Panc1 (cell line): ENCODE measurements at regions not wholly inside any gene's neighbourhood (a gene's known extent, or its start where the extent isn't known, plus 50 kb on each side); places are given as distances from the start of the nearest gene placed in this dataset.

Experiments used
- ATAC-seq: fragments of 200-7000 bp; cut with Tn5 transposase; 2 replicates; pipeline ENCODE4 v1.9.1; 2020; ENCODE audit warnings: mild to moderate bottlenecking, moderate library complexity
- BruUV-seq: library from RNA; stranded (reverse); fragments of 400-500 nt; replicated peaks from 2 replicates; lab custom pipeline; 2021; lab: Mats Ljungman, UMichigan
- CTCF ChIA-PET: fragments of 300-600 bp; sonication (Branson Sonifier 250); formaldehyde crosslinking; loops from one replicate; lab custom pipeline; 2022; ENCODE audit warnings: antibody characterized with exemption; lab: Charles Lee
- POLR2A ChIA-PET: fragments of 300-600 bp; sonication (Branson Sonifier 250); formaldehyde crosslinking; loops from one replicate; lab custom pipeline; 2022; ENCODE audit warnings: antibody characterized with exemption; lab: Charles Lee
- DNase-seq: peaks from one replicate; pipeline ENCODE4 v3.0.0-alpha.2; 2010; ENCODE audit warnings: low read depth, low spot score
- H3K27ac ChIP-seq: 2 replicates; pipeline ENCODE4 v1.5.1; 2011; ENCODE audit warnings: mild to moderate bottlenecking, low read length, inconsistent platforms
- H3K27me3 ChIP-seq: fragments of 200-500 bp; sonication (Bioruptor generic); 2 replicates; pipeline ENCODE4 v1.6.0; 2014; ENCODE audit warnings: low read length, inconsistent platforms; ENCODE audit not compliant: control insufficient read depth, insufficient read depth
- H3K36me3 ChIP-seq: fragments of 200-500 bp; sonication (Bioruptor generic); 2 replicates; pipeline ENCODE4 v1.5.1; 2014; ENCODE audit warnings: inconsistent platforms, mild to moderate bottlenecking, low read length, moderate library complexity; ENCODE audit not compliant: control insufficient read depth, insufficient read depth
- H3K4me1 ChIP-seq: 2 replicates; pipeline ENCODE4 v1.5.1; 2011; ENCODE audit warnings: inconsistent platforms, mild to moderate bottlenecking, low read length, moderate library complexity; ENCODE audit not compliant: control insufficient read depth, insufficient read depth
- H3K4me3 ChIP-seq, 2 experiments: 2 replicates each; pipeline ENCODE4 v1.5.1; 2011 to 2012; ENCODE audit warnings: low read depth in 2 of 2, low read length in 2 of 2, mild to moderate bottlenecking in 2 of 2, inconsistent platforms in 1 of 2, moderate library complexity in 1 of 2
- H3K9me3 ChIP-seq: fragments of 200-500 bp; sonication (Bioruptor generic); 2 replicates; pipeline ENCODE4 v1.5.1; 2014; ENCODE audit warnings: low read depth, mild to moderate bottlenecking, inconsistent platforms, low read length, moderate library complexity; ENCODE audit not compliant: control insufficient read depth, insufficient read depth
- CTCF ChIP-seq: fragments of 450-650 bp; IDR thresholded peaks from 2 replicates; pipeline ENCODE4 v1.5.1; 2017; ENCODE audit warnings: mild to moderate bottlenecking
- POLR2AphosphoS5 ChIP-seq: IDR thresholded peaks from 2 replicates; pipeline ENCODE4 v1.6.1; 2012; ENCODE audit warnings: mild to moderate bottlenecking, low read depth, low read length, moderate library complexity
- REST ChIP-seq, 2 experiments: IDR thresholded peaks; 2 replicates each; pipeline ENCODE4 v1.6.1; 2011 to 2012; ENCODE audit warnings: low read depth in 2 of 2, control low read depth in 1 of 2, low read length in 1 of 2, mild to moderate bottlenecking in 1 of 2, moderate library complexity in 1 of 2; ENCODE audit not compliant: insufficient read depth in 1 of 2
- SIN3A ChIP-seq: IDR thresholded peaks from 2 replicates; pipeline ENCODE4 v1.6.1; 2012; ENCODE audit warnings: low read depth, mild to moderate bottlenecking, low read length, moderate library complexity, borderline replicate concordance; ENCODE audit not compliant: insufficient read depth
- TCF7L2 ChIP-seq: IDR thresholded peaks from 2 replicates; pipeline ENCODE4 v1.6.1; 2011; ENCODE audit warnings: mild to moderate bottlenecking, low read depth, low read length, inconsistent platforms
- in situ Hi-C: cut with HindIII; loops from 2 replicates; pipeline ENCODE4 v1.10.0; 2016; ENCODE audit warnings: low sequenced_read_pairs, low pct_unique_long_range_greater_than_20kb
- intact Hi-C: fragments of 100-400 bp; cut with micrococcal nuclease; formaldehyde crosslinking; loops from one replicate; pipeline ENCODE4 v1.10.0; 2022; ENCODE audit not compliant: unreplicated experiment

- no peak overlapping the region for H3K4me3 ChIP-seq
- no peaks in the 10 kb centered on the region for H3K4me1 ChIP-seq
- no peak for ATAC-seq
- DNase-seq: no peak
- TF ChIP-seq TCF7L2: no peak
- no peak for TF ChIP-seq SIN3A
- TF ChIP-seq CTCF: no peak
- TF ChIP-seq REST (IDR thresholded peaks at IDR 0.05; ENCODE audit: insufficient read depth in 1 of 2, low read depth in 2 of 2, low read length in 1 of 2): no peak
- POLR2A ChIA-PET: no interaction called here
- intact Hi-C loops (no loop called here), in situ Hi-C loops (no loop called here)
- H3K27me3 ChIP-seq: no peaks in the 10 kb centered on the region
- CTCF ChIA-PET: no interaction called here
- H3K9me3 ChIP-seq: no peaks in the 10 kb centered on the region
- no peaks in the 10 kb centered on the region for H3K36me3 ChIP-seq
- no TSS peak for BruUV-seq
- no peak overlapping the region for H3K27ac ChIP-seq
Observed at GRCh38 chr12:84791444-84791843, 121.2 kb downstream of the SLC6A15 start.

- DNase-seq (no peak), ATAC-seq (no peak)
- no TSS peak for BruUV-seq
- intact Hi-C loops (no loop called here), in situ Hi-C loops (no loop called here)
- no peaks in the 10 kb centered on the region for H3K9me3 ChIP-seq
- no peaks in the 10 kb centered on the region for H3K27me3 ChIP-seq
- ChIA-PET CTCF (no interaction called here), POLR2A (no interaction called here)
- no peaks in the 10 kb centered on the region for H3K36me3 ChIP-seq
- no peak overlapping the region for H3K27ac ChIP-seq
- H3K4me3 ChIP-seq: no peak overlapping the region
- TF ChIP-seq SIN3A (no peak), POLR2AphosphoS5 (no peak), CTCF (no peak), TCF7L2 (no peak), REST (IDR thresholded peaks at IDR 0.05; ENCODE audit: insufficient read depth in 1 of 2, low read depth in 2 of 2, low read length in 1 of 2) (no peak)
- no peaks in the 10 kb centered on the region for H3K4me1 ChIP-seq
Observed at GRCh38 chr12:84789184-84789583, 123.4 kb downstream of the SLC6A15 start.
